NCI-H510A treated with DMSO at 0.1 percent for 48 hours (cell line): ENCODE measurements at regions not wholly inside any gene's neighbourhood (a gene's known extent, or its start where the extent isn't known, plus 50 kb on each side); places are given as distances from the start of the nearest gene placed in this dataset.
A peak's percentile ranks its signal among the peaks of the same experiment; 100 is the strongest.
"Not testable (repeated sequence)": the region's sequence is repeated elsewhere in the genome, so short reads cannot be mapped to it uniquely, and the experiment has no call there.

Experiments
- DNase-seq: peaks from one replicate; lab custom pipeline; 2025; lab: John Stamatoyannopoulos, UW

DNA sequence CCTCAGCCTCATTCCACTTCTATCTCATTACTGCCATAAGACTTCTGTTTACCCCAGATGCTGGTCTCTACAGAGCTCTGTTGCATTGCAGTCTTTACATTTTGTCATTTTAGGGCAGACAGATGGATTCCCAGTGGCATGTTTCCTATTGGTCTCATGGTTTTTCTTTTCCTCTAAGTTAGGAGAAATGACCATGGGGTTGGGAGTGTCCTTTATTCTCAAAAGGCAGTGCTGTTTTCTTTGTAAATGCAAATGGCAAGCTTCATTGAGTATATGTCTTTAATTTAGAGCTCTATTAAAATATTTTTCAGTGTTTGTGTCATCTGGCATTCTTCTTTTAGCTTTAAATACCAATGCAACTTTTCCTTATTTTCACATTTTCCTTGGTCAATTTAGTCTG lies 57.0 kb downstream of the MSTN start:
- no peak for DNase-seq

DNA sequence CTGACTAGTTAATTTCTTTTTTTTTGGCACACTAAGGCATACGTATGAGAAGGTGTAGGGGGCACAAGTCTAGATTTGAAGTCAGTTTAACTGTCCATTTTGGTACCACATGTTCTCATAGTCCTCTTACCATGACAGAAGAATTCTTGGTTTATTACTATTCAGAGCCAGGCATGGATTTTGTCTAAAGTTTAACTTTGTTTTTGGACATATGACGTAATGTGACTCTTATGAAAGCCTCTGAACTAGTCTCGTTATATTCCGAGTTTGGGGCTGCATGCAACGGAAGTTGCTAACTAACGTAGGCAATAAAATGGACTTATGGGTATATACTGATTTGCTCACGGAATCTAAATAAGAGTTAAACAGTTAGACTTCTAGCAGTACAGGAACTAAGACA lies 62.9 kb downstream of the MSTN start:
- DNase-seq = no peak

DNA sequence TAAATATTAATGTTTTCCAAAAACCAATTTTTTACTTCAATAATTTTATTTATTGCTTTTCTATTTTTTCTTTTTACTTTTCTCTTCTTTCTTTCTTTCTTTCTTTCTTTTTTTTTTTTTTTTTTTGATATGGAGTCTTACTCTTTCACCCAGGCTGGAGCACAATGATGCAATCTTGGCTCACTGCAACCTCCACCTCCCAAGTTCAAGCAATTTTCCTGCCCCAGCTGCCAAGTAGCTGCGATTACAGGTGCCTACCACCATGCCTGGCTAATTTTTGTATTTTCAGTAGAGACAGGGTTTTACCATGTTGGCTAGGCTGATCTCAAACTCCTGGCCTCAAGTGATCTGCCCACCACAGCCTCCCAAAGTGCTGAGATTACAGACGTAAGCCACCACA lies 63.9 kb downstream of the MSTN start:
- DNase-seq = not testable (repeated sequence)

DNA sequence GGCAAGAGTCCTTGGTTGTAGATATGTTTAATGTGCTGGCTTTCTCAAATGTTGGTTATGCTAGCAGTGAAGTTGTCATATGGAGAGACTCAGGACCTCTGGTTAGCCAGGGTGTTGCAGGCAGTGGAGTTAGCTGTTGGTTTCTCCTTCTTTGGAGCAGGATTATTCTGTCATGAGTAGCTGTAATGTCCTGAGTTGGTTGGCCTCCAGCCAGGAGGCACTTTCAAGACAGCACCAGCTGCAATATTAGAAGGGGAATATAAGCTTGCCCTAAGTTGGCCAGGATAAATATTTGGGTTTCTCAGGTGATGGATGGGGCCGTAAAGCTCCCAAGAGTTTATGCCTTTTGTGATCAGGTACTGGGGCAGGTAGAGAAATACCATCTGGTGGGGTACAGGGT lies 65.5 kb downstream of the MSTN start:
- DNase-seq = no peak

DNA sequence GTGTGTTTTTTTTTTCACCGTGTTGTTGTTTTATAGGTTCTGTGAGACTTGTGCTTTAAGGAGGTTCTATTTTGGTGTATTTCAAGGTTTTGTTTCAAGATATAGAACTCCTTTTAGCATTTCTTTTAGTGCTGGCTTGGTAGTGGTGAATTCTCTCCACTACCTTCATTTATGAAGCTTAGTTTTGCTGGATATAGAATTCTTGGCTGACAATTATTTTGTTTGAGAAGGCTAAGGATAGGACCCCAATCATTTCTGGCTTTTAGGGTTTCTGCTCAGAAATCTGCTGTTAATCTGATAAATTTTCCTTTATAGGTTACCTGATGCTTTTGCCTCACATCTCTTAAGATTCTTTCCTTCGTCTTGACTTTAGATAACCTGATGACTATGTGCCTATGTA lies 66.8 kb downstream of the MSTN start:
- no peak for DNase-seq

DNA sequence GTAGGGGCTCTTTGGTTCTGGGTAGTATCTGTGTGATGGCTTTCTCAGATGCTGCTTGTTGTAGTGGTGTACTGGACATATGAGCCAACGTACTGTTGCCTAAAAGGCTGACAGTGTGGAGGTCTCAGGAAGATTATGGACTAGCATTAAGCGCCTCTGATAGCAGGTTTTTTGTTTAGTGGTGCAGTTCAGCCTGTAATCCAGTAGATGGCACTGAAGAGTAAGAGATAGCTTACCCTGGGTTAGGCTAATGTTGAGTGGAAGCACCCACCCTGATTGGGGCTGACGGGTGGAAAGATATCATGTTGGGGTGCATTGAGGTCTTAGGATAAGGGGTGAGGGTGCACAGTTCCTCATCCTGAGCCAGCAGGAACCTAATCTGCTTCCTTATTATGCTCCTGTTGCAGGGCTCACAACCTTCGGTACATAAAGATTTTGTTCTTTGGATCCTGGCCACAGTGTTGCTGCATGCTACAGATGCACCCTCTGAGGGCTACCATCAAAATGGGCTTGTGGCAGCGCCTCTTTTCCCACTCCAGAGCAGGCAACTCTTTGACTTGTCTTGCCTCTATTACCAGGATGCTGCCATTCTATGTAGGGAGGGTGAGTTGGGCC lies 79.6 kb downstream of the MSTN start:
- no peak for DNase-seq

DNA sequence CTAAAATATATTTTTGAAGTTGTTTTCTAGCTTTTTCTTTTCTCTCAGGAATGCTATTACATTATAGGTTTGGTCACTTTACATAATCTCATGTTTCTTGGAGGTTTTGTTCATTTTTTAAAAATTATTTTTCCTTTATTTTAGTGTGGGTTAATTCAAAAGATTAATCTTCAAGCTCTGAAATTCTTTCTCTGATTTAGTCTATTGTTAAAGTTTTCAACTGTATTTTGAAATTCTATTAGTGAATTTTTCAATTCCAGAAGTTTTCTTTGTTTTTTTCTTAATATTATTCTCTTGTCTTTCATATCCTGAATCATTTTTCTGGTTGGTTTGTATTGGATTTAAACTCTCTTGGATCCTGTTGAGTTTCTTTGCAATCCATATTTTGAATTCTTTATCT lies 80.4 kb downstream of the MSTN start:
- DNase-seq = no peak

DNA sequence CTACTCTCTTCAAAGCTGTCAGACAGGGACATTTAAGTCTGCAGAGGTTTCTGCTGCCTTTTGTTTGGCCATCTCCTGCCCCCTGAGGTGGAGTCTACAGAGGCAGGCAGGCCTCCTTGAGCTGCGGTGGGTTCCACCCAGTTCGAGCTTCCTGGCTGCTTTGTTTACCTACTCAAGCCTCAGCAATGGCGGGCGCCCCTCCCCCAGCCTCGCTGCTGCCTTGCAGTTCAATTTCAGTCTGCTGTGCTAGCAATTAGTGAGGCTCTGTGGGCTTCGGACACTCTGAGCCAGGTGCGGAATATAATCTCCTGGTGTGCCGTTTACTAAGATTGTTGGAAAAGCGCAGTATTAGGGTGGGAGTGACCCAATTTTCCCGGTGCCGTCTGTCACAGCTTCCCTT lies 86.0 kb downstream of the MSTN start:
- not testable (repeated sequence) for DNase-seq

DNA sequence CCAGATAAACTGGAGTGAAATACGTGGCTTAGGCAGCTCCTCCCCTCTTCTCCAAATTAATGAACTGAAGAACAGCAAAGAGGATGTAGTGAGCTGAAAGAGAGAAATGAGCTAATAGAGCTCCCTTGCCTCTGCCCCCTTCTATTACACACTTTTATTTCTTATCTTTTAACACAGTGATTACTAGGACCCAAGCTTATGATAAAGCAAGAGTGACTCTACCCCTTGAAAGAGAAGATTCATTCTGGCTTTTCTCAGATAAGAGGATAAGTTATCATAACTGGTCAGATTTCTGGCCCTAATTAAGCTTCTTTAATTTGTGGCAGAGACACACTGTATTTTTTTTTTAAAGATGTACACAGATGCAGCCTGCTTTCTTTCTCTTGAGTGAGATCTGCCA lies 102.2 kb downstream of the MSTN start:
- DNase-seq = no peak

DNA sequence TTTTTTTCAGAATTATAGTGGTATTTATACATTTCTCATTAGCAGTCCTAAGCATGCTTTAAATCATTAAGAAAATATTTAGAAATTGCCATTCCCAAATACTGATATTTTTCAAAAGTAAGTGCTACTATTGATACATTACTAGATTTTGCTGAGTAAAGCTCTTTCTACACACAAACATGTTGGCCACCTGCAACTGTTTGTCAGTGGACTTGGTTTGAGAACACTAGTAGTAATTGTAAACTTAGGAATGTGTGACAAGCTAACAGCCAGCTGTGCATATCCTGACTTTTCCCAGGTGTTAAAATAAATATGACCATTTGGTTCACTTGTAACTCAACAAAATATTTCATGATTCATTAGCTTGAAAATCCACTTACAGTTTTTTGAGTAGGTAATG lies 103.1 kb downstream of the MSTN start:
- DNase-seq = no peak

DNA sequence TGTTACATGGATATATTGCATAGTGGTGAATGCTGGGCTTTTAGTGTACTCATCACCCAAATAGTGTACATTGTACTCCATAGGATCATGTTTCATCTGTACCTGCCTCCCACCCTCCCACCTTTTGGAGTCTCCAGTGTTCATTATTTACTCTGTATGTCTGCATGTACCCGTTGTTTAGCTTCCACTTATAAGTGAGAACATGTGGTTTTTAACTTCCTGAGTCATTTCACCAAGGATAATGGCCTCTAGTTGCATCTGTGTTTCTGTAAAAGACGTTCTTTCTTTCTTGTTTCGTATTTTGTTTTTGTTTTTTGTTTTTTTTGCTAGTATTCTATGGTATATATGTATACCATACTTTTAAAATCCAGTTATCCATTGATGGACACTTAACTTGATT lies 107.5 kb downstream of the MSTN start:
- DNase-seq = peak; percentile 23

DNA sequence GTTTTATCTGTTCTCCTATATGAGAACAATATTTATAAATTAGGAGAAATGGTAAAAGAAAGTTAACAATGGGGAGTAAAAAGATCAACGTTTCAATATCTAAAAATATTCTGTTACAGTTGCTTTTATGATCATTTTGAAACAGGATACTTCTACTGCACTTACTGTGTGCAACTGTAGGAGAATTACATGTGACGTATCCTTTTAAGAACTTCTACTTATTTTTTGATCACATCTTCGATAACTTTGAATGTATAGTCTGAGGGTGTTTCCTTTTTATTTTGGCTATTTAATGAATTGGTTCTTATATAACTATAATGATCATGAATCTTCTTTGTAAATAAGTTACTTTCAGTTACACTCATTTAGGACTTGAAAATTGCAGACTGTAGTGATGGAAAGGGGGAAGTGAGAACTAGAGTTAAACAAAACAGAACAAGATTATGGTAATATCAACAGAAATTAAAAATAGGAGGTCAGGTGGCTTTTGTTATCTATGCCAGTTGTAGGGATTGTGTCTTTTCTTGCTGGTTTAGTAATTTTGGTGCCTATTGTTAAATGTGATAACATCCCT lies 109.9 kb downstream of the MSTN start:
- DNase-seq = no peak

DNA sequence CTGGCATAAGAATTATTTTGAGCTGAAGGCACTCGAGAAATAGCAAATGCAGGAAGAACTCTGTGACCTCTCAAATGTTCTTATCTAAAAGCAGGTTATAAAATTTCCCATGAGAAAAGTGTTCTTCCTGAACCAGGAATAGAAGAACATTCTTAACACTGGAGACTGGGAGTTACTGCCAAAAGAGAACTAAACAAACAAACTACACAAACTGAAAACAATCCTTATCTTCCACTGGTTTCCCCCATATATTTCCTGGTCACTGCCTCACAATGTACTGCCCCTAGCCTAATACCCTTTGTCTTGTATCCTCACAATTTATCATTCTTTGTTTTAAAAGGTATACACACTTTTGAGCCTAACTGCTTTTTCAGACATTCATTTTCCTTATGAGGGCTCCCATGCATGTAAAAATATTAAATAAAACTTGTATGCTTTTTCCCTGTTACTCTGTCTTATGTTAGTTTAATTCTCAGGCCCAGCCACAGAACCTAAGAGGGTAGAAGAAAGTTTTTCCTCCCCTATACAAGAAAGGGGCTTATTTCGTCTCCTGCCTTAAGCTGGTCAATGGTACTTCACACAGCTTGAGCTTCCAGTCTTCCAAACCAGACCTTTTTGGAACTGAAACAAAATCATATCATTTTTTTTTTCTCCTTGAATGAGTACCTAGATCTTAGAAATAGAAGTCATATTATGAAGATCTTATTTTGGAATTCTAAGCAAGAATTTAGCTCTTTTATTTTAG lies 110.6 kb downstream of the MSTN start:
- DNase-seq = no peak

DNA sequence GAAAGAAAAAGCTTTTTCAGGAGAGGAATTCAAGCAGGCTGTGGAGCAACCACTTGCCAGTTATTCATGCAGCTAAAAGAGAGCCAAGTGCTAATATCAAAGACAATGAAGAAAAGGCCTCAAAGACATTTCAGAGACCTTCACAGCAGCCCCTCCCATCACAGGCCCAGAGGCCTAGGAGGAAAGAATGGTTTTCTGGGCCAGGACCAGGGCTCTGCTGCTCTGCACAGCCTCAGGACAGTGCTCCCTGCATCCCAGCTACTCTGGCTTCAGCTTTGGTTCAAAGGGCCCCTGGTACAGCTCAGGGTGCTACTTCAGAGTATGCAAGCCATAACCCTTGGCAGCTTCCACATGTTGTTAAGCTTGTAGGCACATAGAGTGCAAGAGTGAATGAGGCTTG lies 119.5 kb downstream of the MSTN start:
- DNase-seq = no peak

DNA sequence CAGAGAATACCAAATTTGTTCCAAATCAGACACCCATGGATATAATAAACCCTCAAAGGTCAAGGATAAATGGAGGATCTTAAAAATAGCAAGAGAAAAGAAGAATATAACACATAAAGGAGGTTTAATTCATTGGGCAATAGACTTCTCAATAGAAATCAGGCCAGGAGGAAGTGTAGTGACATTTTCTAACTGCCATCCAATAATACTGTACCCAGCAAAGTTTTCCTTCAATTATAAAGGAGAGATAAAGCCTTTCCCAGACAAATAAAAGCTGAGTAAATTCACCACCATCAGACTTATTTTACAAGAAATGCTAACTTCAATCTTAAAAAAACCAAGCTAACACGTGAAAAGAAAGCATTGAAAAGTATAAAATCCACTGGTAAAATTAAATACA lies 121.6 kb downstream of the MSTN start:
- DNase-seq = no peak

DNA sequence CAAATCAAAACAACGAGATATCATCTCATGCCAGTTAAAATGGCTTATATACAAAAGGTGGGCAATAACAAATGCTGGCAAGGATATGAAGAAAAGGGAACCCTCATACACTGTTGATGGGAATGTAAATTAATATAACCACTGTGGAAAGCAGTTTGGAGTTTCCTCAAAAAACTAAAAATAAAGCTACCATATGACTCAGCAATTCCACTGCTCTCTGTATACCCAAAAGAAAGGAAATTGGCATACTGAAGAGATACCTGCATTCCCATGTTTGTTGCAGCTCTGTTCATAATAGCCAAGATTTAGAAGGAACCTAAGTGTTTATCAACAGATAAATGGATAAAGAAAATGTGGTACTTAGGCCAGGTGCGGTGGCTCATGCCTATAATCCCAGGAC lies 124.8 kb downstream of the MSTN start:
- DNase-seq = no peak

DNA sequence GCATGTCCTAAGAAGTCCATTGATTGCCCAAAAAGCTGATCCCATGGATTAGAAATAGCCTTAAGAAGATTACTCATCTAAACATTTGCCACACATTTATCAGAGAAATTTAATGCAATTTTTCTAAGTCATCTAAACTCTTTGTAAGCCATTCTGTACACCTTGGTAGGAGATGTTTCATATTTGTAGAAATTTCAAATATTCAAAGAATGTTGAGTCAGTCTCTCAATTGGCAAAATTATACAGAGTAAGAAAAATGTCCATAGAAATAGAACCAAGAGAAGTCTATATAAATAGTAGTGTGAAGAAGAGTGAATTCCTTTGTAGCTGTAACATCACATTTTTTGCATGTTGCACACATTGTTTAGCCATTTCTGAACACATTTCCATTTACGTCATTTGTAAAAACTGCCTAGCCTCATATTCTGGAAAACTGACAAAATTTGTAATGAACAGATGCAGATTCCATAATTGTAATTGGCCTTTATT lies 128.6 kb downstream of the MSTN start:
- no peak for DNase-seq

DNA sequence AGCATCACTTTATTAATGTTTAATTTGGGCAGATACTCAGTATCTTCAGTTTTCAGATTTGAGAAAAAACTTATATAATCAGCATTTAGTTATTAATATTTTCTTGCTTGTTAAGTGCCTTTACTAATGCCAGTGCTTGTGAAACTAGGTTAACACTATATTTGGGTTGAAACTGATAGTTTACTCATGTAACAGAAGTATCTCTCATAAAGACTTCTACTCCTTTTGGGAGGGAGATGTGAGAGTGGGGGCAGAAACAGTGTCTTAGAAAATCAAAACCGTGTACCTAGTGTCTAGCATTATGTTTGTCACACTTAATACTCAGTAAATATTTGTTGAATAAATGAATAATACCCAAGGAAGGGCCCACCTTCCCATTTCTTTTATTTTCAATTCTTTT lies 129.5 kb downstream of the MSTN start:
- no peak for DNase-seq

DNA sequence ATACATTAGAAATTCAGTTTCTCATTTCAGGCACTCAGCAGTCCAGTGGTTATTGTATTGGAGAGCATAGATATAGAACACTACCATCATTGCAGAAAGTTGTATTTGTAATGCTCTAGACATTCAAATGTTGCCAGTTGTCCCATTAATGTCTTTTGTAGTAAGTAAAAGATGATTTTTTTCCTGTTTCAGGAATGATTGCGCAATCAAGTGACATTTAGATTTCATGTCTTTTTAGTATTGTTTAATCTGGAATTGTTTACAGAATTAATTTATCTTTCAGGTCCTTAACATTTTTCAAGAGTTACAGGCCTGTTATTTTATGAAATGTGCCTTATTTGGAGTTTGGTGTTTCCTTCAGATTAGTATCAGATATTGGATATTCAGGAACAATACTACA lies 134.7 kb downstream of the MSTN start:
- no peak for DNase-seq
